ENCODE measurements at regions not wholly inside any gene's neighbourhood (a gene's known extent, or its start where the extent isn't known, plus 50 kb on each side); places are given as distances from the start of the nearest gene placed in this dataset.

DNA sequence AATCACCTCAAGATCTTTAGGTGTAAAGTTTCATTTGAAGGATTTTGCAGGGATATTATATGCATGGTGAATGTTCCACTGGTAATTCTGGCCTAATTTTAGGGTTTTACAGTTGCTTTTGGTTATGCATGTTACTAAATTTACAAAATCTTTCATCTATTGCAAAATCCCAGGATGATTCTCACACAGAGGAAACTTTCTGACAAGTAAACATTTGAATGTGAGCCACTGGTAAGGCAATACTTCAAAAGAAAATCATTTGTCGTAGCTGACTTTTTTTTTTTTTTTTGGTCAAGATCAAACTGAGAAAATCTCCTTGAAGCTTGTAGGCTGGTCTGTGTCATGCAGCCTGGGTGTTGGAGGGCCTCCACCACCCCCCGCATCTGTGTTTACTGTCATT lies 141.9 kb upstream of the EXOC2 start:
- Histone ChIP-seq H3K36me3 (ENCODE audit: control insufficient read depth in 2 of 2, insufficient read depth in 2 of 2, low read length in 1 of 2) (no peaks in the 10 kb centered on the region), H4K20me1 (ENCODE audit: control insufficient read depth, insufficient read depth) (no peaks in the 10 kb centered on the region), H3K4me2 (ENCODE audit: control insufficient read depth, insufficient read depth) (no peak overlapping the region), H3K4me3 (no peak overlapping the region), H3K4me1 (ENCODE audit: control insufficient read depth, insufficient read depth, low read length) (no peaks in the 10 kb centered on the region), H3K9ac (ENCODE audit: control insufficient read depth, insufficient read depth, low read length) (no peak overlapping the region), H3K27me3 (replicated peaks in 1 of 2; ENCODE audit: control insufficient read depth in 2 of 2, insufficient read depth in 2 of 2, low read length in 1 of 2) (no peaks in the 10 kb centered on the region), H3K9me3 (replicated peaks; ENCODE audit: control insufficient read depth, insufficient read depth, low read length) (peaks cover 2% of the 10 kb centered on the region), H2AFZ (ENCODE audit: control insufficient read depth, low read depth, low read length) (no peak overlapping the region), H3K79me2 (ENCODE audit: control insufficient read depth, insufficient read depth, low read length) (no peaks in the 10 kb centered on the region), H3K27ac (ENCODE audit: control insufficient read depth, insufficient read depth) (no peak overlapping the region)
- POLR2A ChIA-PET, result no interaction called here
- FAIRE-seq (no peak), DNase-seq (ENCODE audit: low read depth, low spot score) (no peak), ATAC-seq (no peak)
- CTCF ChIA-PET, result no interaction called here
- SMC1A ChIA-PET (ENCODE audit: uncharacterized antibody, unreplicated experiment), result no interaction called here
- RAD21 ChIA-PET (ENCODE audit: unreplicated experiment), result no interaction called here
- in situ Hi-C loops (cut with MboI) (no loop called here), intact Hi-C loops (cut with micrococcal nuclease; ENCODE audit: unreplicated experiment) (no loop called here)
- no TSS peak for BruUV-seq (replicated peaks)
- TF ChIP-seq BCL11A (IDR thresholded peaks at IDR 0.05; ENCODE audit: low read depth, low read length), result no peak
- TF ChIP-seq MXI1 (IDR thresholded peaks at IDR 0.05; ENCODE audit: low read depth, low read length), result no peak
- no peak for TF ChIP-seq SREBF2 (IDR thresholded peaks at IDR 0.05; ENCODE audit: low read length)
- no peak for TF ChIP-seq FOXK2 (IDR thresholded peaks at IDR 0.05)
- TF ChIP-seq ZZZ3 (IDR thresholded peaks at IDR 0.05; ENCODE audit: control insufficient read depth, insufficient read length, low read depth), result no peak
- no peak for TF ChIP-seq ATF7 (IDR thresholded peaks at IDR 0.05; ENCODE audit: low read depth)
- no peak for TF ChIP-seq BRCA1 (IDR thresholded peaks at IDR 0.05; ENCODE audit: low read depth, low read length)
- TF ChIP-seq CREB1 (IDR thresholded peaks at IDR 0.05; ENCODE audit: low read depth), result no peak
- no peak for TF ChIP-seq FOS (IDR thresholded peaks at IDR 0.05; ENCODE audit: borderline replicate concordance, extremely low read depth, insufficient read length)
- TF ChIP-seq JUNB (IDR thresholded peaks at IDR 0.05), result no peak
- TF ChIP-seq, protein P1, sequence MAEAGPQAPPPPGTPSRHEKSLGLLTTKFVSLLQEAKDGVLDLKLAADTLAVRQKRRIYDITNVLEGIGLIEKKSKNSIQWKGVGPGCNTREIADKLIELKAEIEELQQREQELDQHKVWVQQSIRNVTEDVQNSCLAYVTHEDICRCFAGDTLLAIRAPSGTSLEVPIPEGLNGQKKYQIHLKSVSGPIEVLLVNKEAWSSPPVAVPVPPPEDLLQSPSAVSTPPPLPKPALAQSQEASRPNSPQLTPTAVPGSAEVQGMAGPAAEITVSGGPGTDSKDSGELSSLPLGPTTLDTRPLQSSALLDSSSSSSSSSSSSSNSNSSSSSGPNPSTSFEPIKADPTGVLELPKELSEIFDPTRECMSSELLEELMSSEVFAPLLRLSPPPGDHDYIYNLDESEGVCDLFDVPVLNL (IDR thresholded peaks at IDR 0.05; ENCODE audit: low read depth, low read length), result no peak
- TF ChIP-seq ZNF217 (IDR thresholded peaks at IDR 0.05), result no peak
- no peak for TF ChIP-seq MTA2 (IDR thresholded peaks at IDR 0.05; ENCODE audit: low read depth)
- TF ChIP-seq, protein P2, sequence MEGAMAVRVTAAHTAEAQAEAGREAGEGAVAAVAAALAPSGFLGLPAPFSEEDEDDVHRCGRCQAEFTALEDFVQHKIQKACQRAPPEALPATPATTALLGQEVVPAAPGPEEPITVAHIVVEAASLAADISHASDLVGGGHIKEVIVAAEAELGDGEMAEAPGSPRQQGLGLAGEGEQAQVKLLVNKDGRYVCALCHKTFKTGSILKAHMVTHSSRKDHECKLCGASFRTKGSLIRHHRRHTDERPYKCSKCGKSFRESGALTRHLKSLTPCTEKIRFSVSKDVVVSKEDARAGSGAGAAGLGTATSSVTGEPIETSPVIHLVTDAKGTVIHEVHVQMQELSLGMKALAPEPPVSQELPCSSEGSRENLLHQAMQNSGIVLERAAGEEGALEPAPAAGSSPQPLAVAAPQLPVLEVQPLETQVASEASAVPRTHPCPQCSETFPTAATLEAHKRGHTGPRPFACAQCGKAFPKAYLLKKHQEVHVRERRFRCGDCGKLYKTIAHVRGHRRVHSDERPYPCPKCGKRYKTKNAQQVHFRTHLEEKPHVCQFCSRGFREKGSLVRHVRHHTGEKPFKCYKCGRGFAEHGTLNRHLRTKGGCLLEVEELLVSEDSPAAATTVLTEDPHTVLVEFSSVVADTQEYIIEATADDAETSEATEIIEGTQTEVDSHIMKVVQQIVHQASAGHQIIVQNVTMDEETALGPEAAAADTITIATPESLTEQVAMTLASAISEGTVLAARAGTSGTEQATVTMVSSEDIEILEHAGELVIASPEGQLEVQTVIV (IDR thresholded peaks at IDR 0.05; ENCODE audit: borderline replicate concordance, partially characterized antibody), result no peak
- TF ChIP-seq TCF12 (IDR thresholded peaks at IDR 0.05; ENCODE audit: low read depth, low read length), result no peak
- TF ChIP-seq ZNF24 (IDR thresholded peaks at IDR 0.05), result no peak
- no peak for TF ChIP-seq TCF7 (IDR thresholded peaks at IDR 0.05; ENCODE audit: borderline replicate concordance)
- no peak for TF ChIP-seq NR2C2 (IDR thresholded peaks at IDR 0.05; ENCODE audit: borderline replicate concordance, control insufficient read depth, insufficient read length, low read depth)
- TF ChIP-seq ESRRA (IDR thresholded peaks at IDR 0.05; ENCODE audit: low read length), result no peak
- no peak for TF ChIP-seq IKZF1 (conservative IDR thresholded peaks at IDR 0.05)
- WGBS (ENCODE audit: insufficient coverage, insufficient replicate concordance, low lambda C conversion rate, missing lambda C conversion rate), result 47% methylated on average over 2 of the region's 2 CpGs

Data from GM12878 (cell line).